Fibroblast of pulmonary artery (primary cell): ENCODE measurements at regions not wholly inside any gene's neighbourhood (a gene's known extent, or its start where the extent isn't known, plus 50 kb on each side); places are given as distances from the start of the nearest gene placed in this dataset.

Source experiments
- DNase-seq: peaks from one replicate; pipeline ENCODE4 v3.0.0-alpha.2; 2010; ENCODE audit warnings: low read depth
- H3K4me3 ChIP-seq: replicated peaks from 2 replicates; pipeline ENCODE4 v1.5.1; 2011; ENCODE audit warnings: low read depth, mild to moderate bottlenecking, control low read depth, low read length, moderate library complexity
- TF ChIP-seq, protein P1 (sequence below): IDR thresholded peaks from 2 replicates; pipeline ENCODE4 v1.5.1; 2011; ENCODE audit warnings: mild to moderate bottlenecking, control low read depth, low read length, inconsistent platforms; ENCODE audit errors: missing control alignments

DNA sequence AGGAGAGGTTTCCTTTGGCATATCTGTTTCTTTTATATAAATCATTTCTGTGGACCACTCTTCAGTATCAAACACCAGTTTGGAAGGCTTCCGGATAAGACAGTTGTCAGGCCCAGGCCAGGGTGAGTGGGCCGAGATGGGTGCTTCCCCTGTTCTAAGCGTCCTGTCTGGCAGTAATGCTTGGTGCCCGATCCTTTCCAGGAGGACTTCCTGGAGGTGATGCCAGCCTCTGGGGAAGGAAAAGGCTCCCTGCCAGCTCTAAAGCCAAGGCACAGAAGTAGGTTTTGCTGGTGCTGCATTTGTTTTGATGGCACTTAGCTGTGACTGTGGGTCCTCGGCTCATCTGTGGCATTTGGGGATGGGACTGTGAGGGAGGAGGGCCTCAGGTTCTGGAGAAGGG lies 124.4 kb upstream of the RTL1 start:
- no peak overlapping the region for H3K4me3 ChIP-seq
- no peak for DNase-seq
- TF ChIP-seq, protein P1, sequence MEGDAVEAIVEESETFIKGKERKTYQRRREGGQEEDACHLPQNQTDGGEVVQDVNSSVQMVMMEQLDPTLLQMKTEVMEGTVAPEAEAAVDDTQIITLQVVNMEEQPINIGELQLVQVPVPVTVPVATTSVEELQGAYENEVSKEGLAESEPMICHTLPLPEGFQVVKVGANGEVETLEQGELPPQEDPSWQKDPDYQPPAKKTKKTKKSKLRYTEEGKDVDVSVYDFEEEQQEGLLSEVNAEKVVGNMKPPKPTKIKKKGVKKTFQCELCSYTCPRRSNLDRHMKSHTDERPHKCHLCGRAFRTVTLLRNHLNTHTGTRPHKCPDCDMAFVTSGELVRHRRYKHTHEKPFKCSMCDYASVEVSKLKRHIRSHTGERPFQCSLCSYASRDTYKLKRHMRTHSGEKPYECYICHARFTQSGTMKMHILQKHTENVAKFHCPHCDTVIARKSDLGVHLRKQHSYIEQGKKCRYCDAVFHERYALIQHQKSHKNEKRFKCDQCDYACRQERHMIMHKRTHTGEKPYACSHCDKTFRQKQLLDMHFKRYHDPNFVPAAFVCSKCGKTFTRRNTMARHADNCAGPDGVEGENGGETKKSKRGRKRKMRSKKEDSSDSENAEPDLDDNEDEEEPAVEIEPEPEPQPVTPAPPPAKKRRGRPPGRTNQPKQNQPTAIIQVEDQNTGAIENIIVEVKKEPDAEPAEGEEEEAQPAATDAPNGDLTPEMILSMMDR, result no peak

DNA sequence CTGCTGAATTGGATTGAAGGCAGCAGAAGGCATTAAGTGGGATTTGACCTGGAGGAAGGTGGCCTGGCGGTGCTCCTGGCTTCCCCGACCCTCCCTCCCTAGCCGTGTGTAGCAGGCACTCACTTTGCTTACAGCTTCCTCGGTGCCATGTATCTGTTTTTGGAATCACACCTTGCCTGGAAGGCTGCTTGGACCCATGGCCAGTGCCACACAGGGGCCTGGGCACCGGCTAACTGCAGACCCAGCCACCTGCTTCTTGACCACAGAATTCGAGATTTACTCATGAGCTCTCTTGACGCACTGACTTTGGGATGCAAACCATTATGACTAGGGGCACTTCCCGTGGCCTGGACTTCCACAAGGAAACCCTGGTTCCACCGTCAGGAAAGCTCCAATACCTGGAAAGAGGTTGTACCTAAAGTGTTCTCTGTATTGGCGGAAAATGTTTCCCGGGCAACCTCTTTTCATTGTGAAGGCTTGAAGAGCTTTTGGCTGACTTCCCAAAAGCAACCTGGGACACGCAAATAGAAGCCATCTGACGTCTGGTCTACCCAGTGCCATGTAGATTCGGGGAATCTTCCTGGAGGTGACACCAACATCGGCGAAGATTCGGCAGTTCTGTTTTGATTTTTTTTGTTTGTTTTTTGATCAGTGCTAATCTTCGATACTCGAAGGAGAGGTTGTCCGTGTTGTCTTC lies 125.6 kb upstream of the RTL1 start:
- no peak for DNase-seq
- H3K4me3 ChIP-seq, result no peak overlapping the region
- TF ChIP-seq, protein P1, result no peak

DNA sequence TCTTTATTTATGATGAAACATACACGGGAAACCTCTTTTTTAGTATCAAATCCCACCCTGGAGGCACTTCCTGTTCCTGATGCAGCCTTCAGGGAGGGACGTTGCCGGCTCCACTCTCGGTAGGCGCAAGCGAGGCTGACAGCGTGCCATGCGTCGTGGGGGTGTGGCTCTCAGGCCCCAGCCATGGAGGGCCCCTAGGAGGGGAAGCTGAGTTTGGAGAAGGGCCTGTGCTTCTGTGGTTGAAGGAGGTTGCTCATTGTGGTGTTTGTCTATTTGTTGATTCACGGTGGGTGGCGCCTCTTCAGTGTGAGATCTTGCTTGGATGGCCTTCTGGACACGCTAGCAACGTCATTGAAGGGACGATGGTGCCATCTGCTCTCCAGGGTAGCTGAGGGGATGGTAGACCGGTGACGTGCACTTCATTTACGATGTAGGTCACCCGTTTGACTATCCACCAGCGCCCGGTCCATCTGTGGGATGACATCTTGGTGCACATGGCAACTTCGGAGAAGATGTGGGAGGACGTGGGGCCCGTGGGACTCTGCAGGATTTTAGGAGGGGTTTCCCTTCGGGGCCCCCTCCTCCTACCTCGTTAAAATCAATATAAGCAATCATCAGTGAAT lies 126.3 kb upstream of the RTL1 start:
- TF ChIP-seq, protein P1, result no peak
- no peak overlapping the region for H3K4me3 ChIP-seq
- DNase-seq, result no peak

DNA sequence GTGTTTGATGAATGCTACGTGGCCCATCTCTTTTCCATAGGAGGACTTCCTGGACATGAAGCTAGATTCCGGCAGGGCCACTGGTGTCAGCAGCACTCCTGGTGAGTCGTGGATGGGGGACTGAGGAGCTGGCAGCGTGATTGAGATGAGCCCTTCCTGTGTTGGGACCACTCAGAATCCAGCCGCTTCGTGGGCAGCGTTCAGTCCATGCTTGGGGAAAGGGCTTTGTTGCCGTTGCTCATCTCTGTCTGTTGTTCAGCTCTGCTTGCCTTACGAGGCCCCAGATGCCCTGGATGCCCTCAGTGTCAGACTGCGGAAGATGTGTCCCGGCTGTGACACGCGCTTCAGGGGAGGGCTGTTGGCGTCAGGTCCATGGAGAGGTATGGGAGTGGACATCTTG lies 127.1 kb upstream of the RTL1 start:
- DNase-seq, result no peak
- no peak overlapping the region for H3K4me3 ChIP-seq
- TF ChIP-seq, protein P1, result no peak

DNA sequence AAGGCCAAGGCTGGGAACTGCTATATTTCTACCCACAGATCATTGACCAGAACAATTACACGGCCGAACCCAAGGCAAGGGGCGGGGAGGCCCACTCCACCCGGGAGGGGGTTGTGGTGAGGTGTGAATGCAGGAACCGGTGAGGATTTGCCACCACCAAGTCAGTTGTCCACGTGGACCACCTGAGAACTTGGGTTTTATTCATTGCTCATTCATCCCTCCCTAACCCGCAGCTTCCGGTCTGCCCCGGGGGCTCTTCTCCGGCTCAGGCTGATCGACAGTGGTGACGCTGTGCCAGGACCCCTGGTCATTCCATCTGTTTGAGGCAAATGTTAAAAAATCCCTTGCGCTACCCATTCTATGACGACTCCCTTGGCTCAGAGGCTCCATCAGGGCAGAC lies 127.7 kb upstream of the RTL1 start:
- no peak overlapping the region for H3K4me3 ChIP-seq
- no peak for DNase-seq
- TF ChIP-seq, protein P1, result no peak

DNA sequence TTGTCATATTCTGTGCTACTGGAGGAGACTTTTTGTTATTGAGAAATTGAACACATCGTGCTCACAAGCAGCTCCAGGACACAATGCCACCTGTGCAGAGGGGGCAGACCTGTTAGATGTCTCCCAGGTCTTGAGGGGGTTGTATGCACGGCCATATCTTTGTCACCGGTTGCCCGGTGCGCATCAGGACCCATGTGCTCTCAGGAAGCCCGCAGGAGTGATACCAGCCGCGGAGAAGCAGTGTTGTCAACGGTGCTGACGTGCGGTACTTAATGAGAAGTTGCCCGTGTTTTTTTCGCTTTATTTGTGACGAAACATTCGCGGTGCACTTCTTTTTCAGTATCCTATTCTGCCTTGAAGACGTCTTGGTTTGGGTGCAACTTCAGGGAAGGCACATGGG lies 128.2 kb upstream of the RTL1 start:
- H3K4me3 ChIP-seq, result no peak overlapping the region
- TF ChIP-seq, protein P1, result no peak
- no peak for DNase-seq

DNA sequence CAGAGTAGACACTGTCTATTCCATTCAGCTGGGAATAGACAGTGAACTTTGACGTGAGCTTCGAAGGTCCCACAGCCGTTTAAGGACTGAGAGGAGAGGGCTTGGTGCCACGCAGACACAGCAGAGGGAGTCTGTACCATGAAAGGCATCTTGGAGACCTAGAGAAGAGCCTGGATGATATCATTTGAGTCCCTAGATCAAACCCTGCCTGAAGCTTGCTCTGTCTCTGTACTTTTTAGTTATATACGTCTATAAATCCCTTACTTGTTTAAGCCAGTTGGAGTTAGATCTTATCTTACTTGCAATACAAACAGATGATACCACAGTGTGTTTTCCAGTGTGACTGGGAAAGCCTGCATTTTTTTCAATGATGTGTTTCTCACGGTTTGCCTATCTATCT lies 128.9 kb upstream of the RTL1 start:
- TF ChIP-seq, protein P1, result no peak
- no peak overlapping the region for H3K4me3 ChIP-seq
- DNase-seq, result no peak
